OCI-M1 (cell line): ENCODE measurements at regions not wholly inside any gene's neighbourhood (a gene's known extent, or its start where the extent isn't known, plus 50 kb on each side); places are given as distances from the start of the nearest gene placed in this dataset.

ENCODE experiments used
- DNase-seq: peaks from one replicate; lab custom pipeline; 2025; lab: John Stamatoyannopoulos, UW

GRCh38 chr22:23410411-23410810, 169.7 kb downstream of the IGLL1 start:
- DNase-seq, result no peak

- DNase-seq, result no peak
Observed at GRCh38 chr22:23409976-23410375, 170.1 kb downstream of the IGLL1 start.

- DNase-seq, result no peak
Observed at GRCh38 chr22:23408321-23408720, 171.8 kb downstream of the IGLL1 start.

DNA sequence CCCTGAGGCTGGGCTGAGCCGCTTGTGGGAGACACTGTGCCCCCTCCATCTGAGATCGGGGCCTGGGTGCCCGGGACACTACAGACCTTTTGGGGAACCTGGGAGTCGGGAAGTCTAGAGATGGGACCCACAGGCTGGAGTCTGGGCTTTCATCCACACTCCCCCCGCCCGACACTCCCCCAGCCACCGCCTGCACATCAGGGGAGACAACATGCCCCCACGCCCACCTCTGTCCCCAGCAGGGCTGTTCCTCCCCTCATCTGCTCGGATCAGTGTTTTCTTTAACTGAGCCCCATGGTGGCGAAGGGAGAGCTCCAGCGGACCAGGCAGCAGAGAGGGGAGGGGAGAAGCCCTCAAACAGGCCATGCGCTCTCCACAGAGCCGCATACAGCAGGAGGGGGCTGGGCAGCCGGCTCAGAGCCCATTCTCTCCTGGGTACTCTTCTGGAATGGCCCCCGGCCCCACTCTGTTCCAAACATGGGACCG, 174.7 kb downstream of the IGLL1 start:
- DNase-seq, result no peak

- peak; percentile 45 for DNase-seq
Observed at GRCh38 chr22:23404689-23405365, 175.3 kb downstream of the IGLL1 start.

GRCh38 chr22:23403720-23404688, 176.1 kb downstream of the IGLL1 start:
- no peak for DNase-seq

- DNase-seq, result no peak
Observed at GRCh38 chr22:23403152-23403719, 176.9 kb downstream of the IGLL1 start.

DNA sequence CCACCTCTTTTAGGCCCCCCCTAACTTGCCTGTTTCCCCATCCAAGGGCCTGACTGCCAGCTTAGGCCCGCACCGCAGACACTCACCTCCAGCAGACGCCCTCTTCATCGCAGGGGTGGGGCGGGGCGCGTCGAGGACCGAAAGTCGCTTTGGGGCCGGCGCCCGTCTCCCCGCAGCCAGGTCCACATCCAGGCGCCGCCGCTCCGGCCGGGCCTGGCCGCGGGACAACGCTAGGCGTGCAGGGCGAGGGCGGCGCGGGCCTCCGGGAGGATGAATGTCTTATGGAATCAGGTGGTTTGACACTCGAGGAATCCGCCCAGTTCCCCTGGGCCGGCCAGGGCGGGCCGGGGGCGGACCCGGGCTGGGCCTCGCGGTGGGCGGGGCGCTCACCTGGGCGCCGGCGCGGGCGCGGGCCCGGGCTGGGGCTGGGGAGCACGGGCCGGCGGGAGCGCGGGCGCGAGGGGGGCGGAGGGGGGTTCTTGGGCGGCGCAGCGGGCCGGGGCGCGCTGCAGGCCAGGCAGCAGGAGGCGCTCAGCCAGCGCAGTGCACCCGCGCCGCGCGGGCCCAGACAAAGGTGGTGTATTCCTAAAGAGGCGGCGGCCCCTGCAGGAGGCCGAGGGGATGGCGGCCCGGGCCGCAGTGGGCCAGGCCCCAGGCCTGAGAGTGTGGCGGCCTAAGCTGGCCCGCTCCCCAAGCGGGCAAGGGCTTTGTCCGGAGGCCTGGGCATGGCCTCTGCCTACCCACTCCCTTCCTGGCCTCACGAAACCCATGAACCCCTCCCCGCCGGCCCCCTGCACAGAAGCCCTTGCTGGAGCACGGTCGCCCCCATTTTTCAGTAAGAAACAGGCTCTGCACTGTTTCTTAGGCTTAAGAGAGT, 177.6 kb downstream of the IGLL1 start:
- DNase-seq, result peak; percentile 36

DNA sequence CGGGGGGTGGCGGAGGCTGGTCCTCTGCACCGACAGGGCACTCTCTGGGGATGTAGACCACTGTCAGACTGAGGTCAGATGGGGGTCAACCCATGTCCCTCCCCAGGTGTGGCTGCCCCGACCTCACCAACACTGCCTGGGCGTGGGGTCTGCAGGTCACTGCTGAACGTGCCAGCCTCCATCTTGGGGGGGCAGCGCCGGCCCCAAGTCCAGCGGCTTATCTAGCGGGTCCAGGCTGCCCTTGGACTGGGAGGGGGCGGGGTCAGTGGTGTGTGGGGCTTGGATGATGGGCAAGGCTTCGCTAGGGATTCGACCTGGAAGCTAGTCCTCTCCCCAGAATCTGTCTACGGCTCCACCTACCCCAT, 178.2 kb downstream of the IGLL1 start:
- no peak for DNase-seq

- no peak for DNase-seq
Observed at GRCh38 chr22:23401111-23401909, 178.8 kb downstream of the IGLL1 start.

DNA sequence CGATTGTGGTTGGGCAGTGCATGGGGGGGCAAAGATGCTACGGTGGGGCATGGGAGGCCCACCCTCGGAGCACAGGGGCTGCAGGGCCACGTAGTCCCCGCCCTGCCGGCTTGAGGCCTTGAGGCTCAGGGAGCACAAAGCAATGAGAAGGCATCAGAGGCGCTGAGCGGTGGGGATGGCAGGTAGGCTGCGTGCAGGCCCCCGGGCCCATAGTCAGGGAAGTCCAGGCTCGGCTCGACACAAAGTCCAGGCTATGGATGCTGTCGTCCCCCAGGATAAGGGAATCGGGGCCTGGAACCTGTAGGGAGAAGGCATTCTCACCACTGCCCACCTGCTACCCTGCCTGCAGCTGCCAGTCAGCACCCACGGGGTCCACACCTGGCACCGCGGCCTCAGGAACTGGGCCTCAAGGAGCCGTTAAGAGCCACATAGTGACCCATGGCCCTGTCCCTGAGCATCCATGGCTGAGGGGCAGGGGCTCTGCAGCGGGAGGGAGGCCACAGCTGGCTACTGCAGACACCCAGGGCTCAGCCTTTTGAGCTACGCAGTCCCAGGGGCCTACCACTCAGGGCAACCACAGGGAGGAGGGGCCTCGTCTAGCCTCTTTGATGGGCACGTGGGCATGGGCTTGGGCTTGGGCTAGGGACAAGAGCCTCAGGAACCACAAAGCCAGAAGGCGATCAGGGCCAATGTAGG, 179.7 kb downstream of the IGLL1 start:
- DNase-seq, result no peak

GRCh38 chr22:23399367-23400285, 180.5 kb downstream of the IGLL1 start:
- no peak for DNase-seq

- no peak for DNase-seq
Observed at GRCh38 chr22:23398701-23399366, 181.3 kb downstream of the IGLL1 start.

- no peak for DNase-seq
Observed at GRCh38 chr22:23397613-23398567, 182.2 kb downstream of the IGLL1 start.

GRCh38 chr22:23397008-23397612, 183.0 kb downstream of the IGLL1 start:
- DNase-seq, result no peak

- no peak for DNase-seq
Observed at GRCh38 chr22:23396362-23397007, 183.6 kb downstream of the IGLL1 start.
